SU-DHL-6 (cell line): ENCODE measurements at regions not wholly inside any gene's neighbourhood (a gene's known extent, or its start where the extent isn't known, plus 50 kb on each side); places are given as distances from the start of the nearest gene placed in this dataset.

Experiments used
- H2AFZ ChIP-seq: fragments of 200-600 bp; sonication (generic); 2 replicates; pipeline ENCODE4 v1.6.1; 2014; ENCODE audit warnings: low read depth, mild to moderate bottlenecking, moderate library complexity, mixed read lengths, antibody characterized with exemption, low read length; ENCODE audit not compliant: severe bottlenecking
- H3F3A ChIP-seq: fragments of 200-600 bp; shearing (Covaris generic); 2 replicates; pipeline ENCODE4 v1.6.0; 2016; ENCODE audit warnings: antibody characterized with exemption, mild to moderate bottlenecking; ENCODE audit not compliant: insufficient read depth
- H3K27ac ChIP-seq: fragments of 200-600 bp; sonication (generic); 2 replicates; pipeline ENCODE4 v1.5.1; 2016; ENCODE audit warnings: low read depth, mild to moderate bottlenecking, low read length, moderate library complexity, mixed read lengths
- H3K27me3 ChIP-seq: fragments of 200-600 bp; sonication (generic), shearing (Covaris generic); 2 replicates; pipeline ENCODE4 v1.6.0; 2014; ENCODE audit warnings: mild to moderate bottlenecking, low read length
- H3K36me3 ChIP-seq: fragments of 200-600 bp; sonication (generic); 2 replicates; pipeline ENCODE4 v1.6.1; 2014; ENCODE audit warnings: mild to moderate bottlenecking, low read length, mixed read lengths
- H3K4me2 ChIP-seq: fragments of 300-600, 200-600 bp; shearing (Covaris generic), sonication (generic); 2 replicates; pipeline ENCODE4 v1.6.0; 2014; ENCODE audit warnings: low read length, low read depth, mild to moderate bottlenecking; ENCODE audit not compliant: poor library complexity, severe bottlenecking
- H3K4me3 ChIP-seq: fragments of 200-600 bp; sonication (generic); 2 replicates; pipeline ENCODE4 v1.5.1; 2014; ENCODE audit warnings: antibody characterized with exemption, low read length, mild to moderate bottlenecking, mixed read lengths; ENCODE audit not compliant: insufficient read depth, poor library complexity, severe bottlenecking
- H3K79me2 ChIP-seq: fragments of 200-600 bp; sonication (generic); 2 replicates; pipeline ENCODE4 v1.6.1; 2014; ENCODE audit warnings: mild to moderate bottlenecking, low read length, moderate library complexity; ENCODE audit not compliant: insufficient read depth
- H3K9ac ChIP-seq: fragments of 200-600 bp; sonication (generic); 2 replicates; pipeline ENCODE4 v1.7.0; 2014; ENCODE audit warnings: mild to moderate bottlenecking, low read length
- H3K9me2 ChIP-seq: fragments of 200-600 bp; sonication (generic); replicated peaks from 2 replicates; pipeline ENCODE4 v1.6.1; 2014; ENCODE audit warnings: low read length; ENCODE audit not compliant: insufficient read depth
- H3K9me3 ChIP-seq: fragments of 200-600 bp; sonication (generic); 2 replicates; pipeline ENCODE4 v1.6.1; 2014; ENCODE audit warnings: low read length, mixed read lengths; ENCODE audit not compliant: insufficient read depth
- H4K20me1 ChIP-seq: fragments of 200-600 bp; sonication (generic); 2 replicates; pipeline ENCODE4 v1.6.1; 2014; ENCODE audit warnings: low read depth, mild to moderate bottlenecking, antibody characterized with exemption, low read length, moderate library complexity, mixed read lengths
- CTCF ChIP-seq: fragments of 200-600 bp; sonication (generic); IDR thresholded peaks from one replicate; pipeline ENCODE4 v1.5.1; 2017; ENCODE audit warnings: antibody characterized with exemption, mild to moderate bottlenecking, low read length, moderate library complexity; ENCODE audit not compliant: insufficient read depth, poor library complexity, severe bottlenecking
- EZH2phosphoT487 ChIP-seq: fragments of 200-600 bp; sonication (generic), shearing (Covaris generic); conservative IDR thresholded peaks from 2 replicates; pipeline ENCODE4 v1.6.1; 2018; ENCODE audit warnings: mild to moderate bottlenecking, antibody characterized with exemption, low read length, moderate library complexity, mixed read lengths

DNA sequence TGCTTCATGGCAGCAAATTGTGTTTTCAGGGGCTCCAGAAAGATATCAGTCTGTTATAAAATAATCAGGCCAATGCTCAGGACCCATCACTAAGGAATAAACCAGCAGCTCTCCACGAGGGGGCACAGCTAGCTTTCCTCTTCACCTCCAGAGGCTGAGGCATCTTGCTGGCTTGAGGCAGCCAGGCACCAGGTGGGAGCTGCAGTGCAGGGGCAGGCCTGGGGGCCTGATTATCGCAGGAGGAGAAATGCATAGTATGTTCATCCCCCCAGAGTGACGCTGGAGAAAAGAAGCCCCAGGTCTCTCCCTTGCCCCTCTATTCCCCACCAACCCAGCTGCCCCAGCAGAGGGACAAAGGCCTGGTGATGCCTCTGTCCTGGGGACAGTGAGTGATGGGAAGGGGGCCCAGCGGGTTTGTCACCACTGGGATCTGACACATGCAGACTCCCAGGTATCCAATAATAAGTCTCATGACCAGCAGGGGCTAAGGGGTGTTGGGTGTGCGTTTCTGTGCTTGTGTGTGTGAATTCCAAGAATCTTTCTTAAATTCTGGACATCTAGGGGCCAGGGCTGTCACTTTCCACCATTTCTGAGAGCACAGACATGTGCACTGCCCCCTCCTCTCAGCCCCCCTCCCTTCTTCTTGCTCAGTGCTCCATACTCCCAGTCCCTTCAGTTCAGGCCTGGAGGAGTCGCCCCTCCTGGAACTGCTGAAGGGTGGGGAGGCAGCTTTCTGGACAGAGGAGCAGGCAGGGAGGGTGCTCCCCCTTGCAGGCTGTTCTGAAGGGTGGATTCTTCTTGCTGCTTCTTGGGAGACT is 128.1 kb upstream of the FAM20C start:
- H3F3A ChIP-seq: no peaks in the 10 kb centered on the region
- no peaks in the 10 kb centered on the region for H3K36me3 ChIP-seq
- H3K4me2 ChIP-seq: no peak overlapping the region
- no peak for TF ChIP-seq EZH2phosphoT487
- TF ChIP-seq CTCF: peak; percentile 28
- H3K27ac ChIP-seq: no peak overlapping the region
- H4K20me1 ChIP-seq: no peaks in the 10 kb centered on the region
- H3K27me3 ChIP-seq: no peaks in the 10 kb centered on the region
- no peaks in the 10 kb centered on the region for H3K79me2 ChIP-seq
- no peak overlapping the region for H3K4me3 ChIP-seq
- no peaks in the 10 kb centered on the region for H3K9me2 ChIP-seq
- H3K9me3 ChIP-seq: no peaks in the 10 kb centered on the region
- H3K9ac ChIP-seq: no peak overlapping the region
- H2AFZ ChIP-seq: no peak overlapping the region

DNA sequence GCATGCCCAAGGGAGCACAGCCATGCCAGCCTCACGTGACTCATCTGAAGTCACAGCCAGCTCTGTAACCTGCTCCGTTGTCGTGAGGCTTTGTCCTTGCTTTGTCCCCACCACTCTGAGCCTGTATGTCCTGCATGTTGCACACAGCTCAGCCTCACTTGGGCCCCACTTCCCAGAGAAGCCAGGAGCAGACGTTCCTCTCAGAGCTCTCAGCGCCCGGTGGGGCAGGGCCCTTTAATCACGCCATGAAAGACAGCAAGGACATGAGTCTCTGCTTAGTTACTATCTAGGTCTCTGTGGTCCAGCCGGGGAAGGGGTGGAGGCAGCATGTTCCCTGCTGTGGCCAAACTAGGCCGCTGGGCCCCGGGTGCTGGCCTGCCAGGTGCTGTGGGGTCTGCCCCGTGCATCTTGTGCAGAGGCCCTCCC is 127.4 kb upstream of the FAM20C start:
- H3F3A ChIP-seq: no peaks in the 10 kb centered on the region
- no peak overlapping the region for H3K9ac ChIP-seq
- no peaks in the 10 kb centered on the region for H3K27me3 ChIP-seq
- H3K4me2 ChIP-seq: no peak overlapping the region
- H2AFZ ChIP-seq: no peak overlapping the region
- no peak overlapping the region for H3K4me3 ChIP-seq
- no peak overlapping the region for H3K27ac ChIP-seq
- TF ChIP-seq CTCF (no peak), EZH2phosphoT487 (no peak)
- H3K9me3 ChIP-seq: no peaks in the 10 kb centered on the region
- H4K20me1 ChIP-seq: no peaks in the 10 kb centered on the region
- H3K79me2 ChIP-seq: no peaks in the 10 kb centered on the region
- H3K36me3 ChIP-seq: no peaks in the 10 kb centered on the region
- H3K9me2 ChIP-seq: no peaks in the 10 kb centered on the region

DNA sequence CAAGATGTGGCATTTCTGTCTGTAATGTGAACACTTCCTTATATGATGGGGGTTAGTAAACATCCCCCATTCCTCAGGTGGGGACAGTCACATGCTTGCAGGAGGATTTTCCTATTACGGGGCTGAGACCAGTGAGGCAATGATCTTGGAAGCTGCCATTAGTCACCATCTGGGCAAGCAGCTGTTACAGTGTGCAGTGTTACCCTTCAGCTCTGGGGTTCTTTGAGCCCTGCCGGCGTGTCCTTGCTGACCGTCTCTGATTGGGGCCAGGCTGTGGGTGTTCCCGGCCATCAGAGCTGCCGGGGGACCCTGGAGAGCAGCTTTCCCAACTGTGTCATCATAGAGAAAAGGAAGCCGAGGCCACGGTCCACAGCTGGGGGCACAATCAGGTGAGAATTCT is 126.8 kb upstream of the FAM20C start:
- no peak for TF ChIP-seq EZH2phosphoT487
- TF ChIP-seq CTCF: no peak
- H3K9me3 ChIP-seq: no peaks in the 10 kb centered on the region
- H3K27me3 ChIP-seq: no peaks in the 10 kb centered on the region
- H2AFZ ChIP-seq: no peak overlapping the region
- no peaks in the 10 kb centered on the region for H4K20me1 ChIP-seq
- H3K9ac ChIP-seq: no peak overlapping the region
- H3K27ac ChIP-seq: no peak overlapping the region
- no peak overlapping the region for H3K4me3 ChIP-seq
- no peaks in the 10 kb centered on the region for H3K36me3 ChIP-seq
- no peaks in the 10 kb centered on the region for H3K9me2 ChIP-seq
- no peaks in the 10 kb centered on the region for H3K79me2 ChIP-seq
- H3K4me2 ChIP-seq: no peak overlapping the region
- no peaks in the 10 kb centered on the region for H3F3A ChIP-seq
